NCI-H82 treated with DMSO at 0.1 percent for 48 hours (cell line): ENCODE measurements at regions not wholly inside any gene's neighbourhood (a gene's known extent, or its start where the extent isn't known, plus 50 kb on each side); places are given as distances from the start of the nearest gene placed in this dataset.

Experiments used
- DNase-seq: peaks from one replicate; lab custom pipeline; 2025; ENCODE audit not compliant: unreplicated experiment; lab: John Stamatoyannopoulos, UW

GRCh38 chr4:136768925-136769275 lies 763.4 kb downstream of the PCDH18 start:
- no peak for DNase-seq

GRCh38 chr4:136768213-136768924 lies 763.9 kb downstream of the PCDH18 start:
- no peak for DNase-seq

GRCh38 chr4:136763919-136764318 lies 768.4 kb downstream of the PCDH18 start:
- DNase-seq: no peak

GRCh38 chr4:136755531-136755916 lies 776.8 kb downstream of the PCDH18 start:
- no peak for DNase-seq

GRCh38 chr4:136754810-136755530 lies 777.3 kb downstream of the PCDH18 start:
- no peak for DNase-seq

GRCh38 chr4:136751556-136751955 lies 780.7 kb downstream of the PCDH18 start:
- DNase-seq: no peak

GRCh38 chr4:136750897-136751296 lies 781.4 kb downstream of the PCDH18 start:
- DNase-seq: no peak

GRCh38 chr4:136749989-136750388 lies 782.3 kb downstream of the PCDH18 start:
- DNase-seq: no peak

GRCh38 chr4:136748773-136749172 lies 783.5 kb downstream of the PCDH18 start:
- DNase-seq: no peak

- DNase-seq: no peak
Measured at GRCh38 chr4:136748165-136748564, 784.1 kb downstream of the PCDH18 start.

GRCh38 chr4:136743238-136743637 lies 789.1 kb downstream of the PCDH18 start:
- no peak for DNase-seq

GRCh38 chr4:136742333-136742732 lies 790.0 kb downstream of the PCDH18 start:
- no peak for DNase-seq

GRCh38 chr4:136741468-136741867 lies 790.8 kb downstream of the PCDH18 start:
- no peak for DNase-seq

GRCh38 chr4:136740326-136740725 lies 792.0 kb downstream of the PCDH18 start:
- DNase-seq: no peak

- DNase-seq: no peak
Measured at GRCh38 chr4:136737066-136737465, 795.2 kb downstream of the PCDH18 start.

GRCh38 chr4:136731025-136731424 lies 801.3 kb downstream of the PCDH18 start:
- no peak for DNase-seq

GRCh38 chr4:136725286-136726081 lies 806.8 kb downstream of the PCDH18 start:
- no peak for DNase-seq

- DNase-seq: no peak
Measured at GRCh38 chr4:136713140-136713539, 819.2 kb downstream of the PCDH18 start.

GRCh38 chr4:136709897-136710296 lies 822.4 kb downstream of the PCDH18 start:
- DNase-seq: no peak

GRCh38 chr4:136706942-136707341 lies 825.4 kb downstream of the PCDH18 start:
- no peak for DNase-seq

GRCh38 chr4:136699905-136700304 lies 832.4 kb downstream of the PCDH18 start:
- no peak for DNase-seq

- DNase-seq: no peak
Measured at GRCh38 chr4:136691607-136692006, 840.7 kb downstream of the PCDH18 start.
